HG02981 (cell line): ENCODE measurements at regions not wholly inside any gene's neighbourhood (a gene's known extent, or its start where the extent isn't known, plus 50 kb on each side); places are given as distances from the start of the nearest gene placed in this dataset.
"Not testable (repeated sequence)": the region's sequence is repeated elsewhere in the genome, so short reads cannot be mapped to it uniquely, and the experiment has no call there.

ENCODE experiments used
- ATAC-seq: cut with Tn5 transposase; IDR thresholded peaks from one replicate; pipeline ENCODE4 v1.9.1; 2021; ENCODE audit warnings: mild to moderate bottlenecking, moderate library complexity; ENCODE audit not compliant: unreplicated experiment

GRCh38 chr15:93340406-93340805 is 251.4 kb upstream of the RGMA start:
- no peak for ATAC-seq

- ATAC-seq, result no peak
Measured at GRCh38 chr15:93333796-93334195, 244.8 kb upstream of the RGMA start.

- ATAC-seq, result not testable (repeated sequence)
Measured at GRCh38 chr15:93333126-93333525, 244.1 kb upstream of the RGMA start.

- ATAC-seq, result no peak
Measured at GRCh38 chr15:93332168-93332553, 243.2 kb upstream of the RGMA start.

- no peak for ATAC-seq
Measured at GRCh38 chr15:93331545-93332167, 242.6 kb upstream of the RGMA start.

GRCh38 chr15:93330912-93331544 is 242.0 kb upstream of the RGMA start:
- ATAC-seq, result no peak

- no peak for ATAC-seq
Measured at GRCh38 chr15:93327364-93327763, 238.4 kb upstream of the RGMA start.

- ATAC-seq, result no peak
Measured at GRCh38 chr15:93324186-93324975, 235.4 kb upstream of the RGMA start.

- ATAC-seq, result no peak
Measured at GRCh38 chr15:93321881-93322282, 232.9 kb upstream of the RGMA start.

GRCh38 chr15:93319121-93319814 is 230.3 kb upstream of the RGMA start:
- no peak for ATAC-seq

GRCh38 chr15:93317772-93318171 is 228.8 kb upstream of the RGMA start:
- no peak for ATAC-seq

GRCh38 chr15:93314245-93314644 is 225.2 kb upstream of the RGMA start:
- ATAC-seq, result no peak

- ATAC-seq, result no peak
Measured at GRCh38 chr15:93312891-93313486, 224.0 kb upstream of the RGMA start.

- no peak for ATAC-seq
Measured at GRCh38 chr15:93311620-93312019, 222.6 kb upstream of the RGMA start.

- no peak for ATAC-seq
Measured at GRCh38 chr15:93308026-93308690, 219.1 kb upstream of the RGMA start.

GRCh38 chr15:93307513-93307912 is 218.5 kb upstream of the RGMA start:
- no peak for ATAC-seq

GRCh38 chr15:93305306-93305705 is 216.3 kb upstream of the RGMA start:
- no peak for ATAC-seq

GRCh38 chr15:93302080-93302765 is 213.2 kb upstream of the RGMA start:
- no peak for ATAC-seq

GRCh38 chr15:93300796-93301195 is 211.8 kb upstream of the RGMA start:
- ATAC-seq, result no peak

GRCh38 chr15:93299675-93300074 is 210.7 kb upstream of the RGMA start:
- no peak for ATAC-seq
